ENCODE measurements at regions not wholly inside any gene's neighbourhood (a gene's known extent, or its start where the extent isn't known, plus 50 kb on each side); places are given as distances from the start of the nearest gene placed in this dataset.
A peak's percentile ranks its signal among the peaks of the same experiment; 100 is the strongest.

DNA sequence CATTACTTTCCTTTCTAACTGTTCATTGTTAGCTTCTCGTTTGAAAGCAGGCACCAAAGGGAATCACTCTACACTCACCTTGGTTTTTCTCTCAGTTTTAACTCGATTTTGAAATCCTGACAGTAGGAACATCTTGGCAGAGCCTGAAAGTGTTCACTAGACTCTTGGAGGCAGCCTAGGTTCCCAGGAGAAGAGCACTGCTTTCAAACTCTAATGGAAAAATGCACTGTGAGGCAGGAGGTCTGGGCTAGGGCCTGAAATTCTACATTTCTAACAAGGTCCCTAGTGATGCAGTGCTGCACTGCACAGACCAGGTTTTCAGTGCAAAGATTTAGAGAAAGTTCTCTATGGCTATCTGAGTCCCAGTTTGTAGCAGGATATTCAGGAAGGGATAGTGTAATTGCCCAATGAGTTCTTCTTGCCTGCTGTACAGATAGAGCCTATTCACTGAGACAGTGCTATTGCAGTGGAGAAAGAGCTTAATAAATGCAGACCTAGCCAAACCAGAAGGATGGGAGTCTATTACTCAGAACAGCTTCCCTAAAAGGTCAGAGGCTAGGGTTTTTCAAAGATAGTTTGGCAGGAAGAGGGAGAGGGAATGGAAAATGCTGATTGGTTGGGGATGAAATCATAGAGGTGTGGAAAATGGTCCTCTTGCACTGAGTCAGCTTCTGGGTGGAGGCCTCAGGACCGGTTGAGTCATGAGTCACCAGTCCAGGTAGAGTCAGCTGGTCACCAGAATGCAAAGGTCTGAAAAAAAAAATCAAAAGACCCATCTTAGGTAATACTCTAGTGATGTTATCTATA, 153.9 kb downstream of the GPBP1 start:
- Histone ChIP-seq H3K9me3 (ENCODE audit: control insufficient read depth, insufficient read depth, low read length) (peaks cover 6% of the 10 kb centered on the region), H3K27me3 (ENCODE audit: control insufficient read depth, insufficient read depth, low read length) (no peaks in the 10 kb centered on the region), H3K4me3 (ENCODE audit: low read depth, low read length) (no peak overlapping the region), H3K27ac (ENCODE audit: low read depth, low read length) (no peak overlapping the region)
- TF ChIP-seq, protein P1, sequence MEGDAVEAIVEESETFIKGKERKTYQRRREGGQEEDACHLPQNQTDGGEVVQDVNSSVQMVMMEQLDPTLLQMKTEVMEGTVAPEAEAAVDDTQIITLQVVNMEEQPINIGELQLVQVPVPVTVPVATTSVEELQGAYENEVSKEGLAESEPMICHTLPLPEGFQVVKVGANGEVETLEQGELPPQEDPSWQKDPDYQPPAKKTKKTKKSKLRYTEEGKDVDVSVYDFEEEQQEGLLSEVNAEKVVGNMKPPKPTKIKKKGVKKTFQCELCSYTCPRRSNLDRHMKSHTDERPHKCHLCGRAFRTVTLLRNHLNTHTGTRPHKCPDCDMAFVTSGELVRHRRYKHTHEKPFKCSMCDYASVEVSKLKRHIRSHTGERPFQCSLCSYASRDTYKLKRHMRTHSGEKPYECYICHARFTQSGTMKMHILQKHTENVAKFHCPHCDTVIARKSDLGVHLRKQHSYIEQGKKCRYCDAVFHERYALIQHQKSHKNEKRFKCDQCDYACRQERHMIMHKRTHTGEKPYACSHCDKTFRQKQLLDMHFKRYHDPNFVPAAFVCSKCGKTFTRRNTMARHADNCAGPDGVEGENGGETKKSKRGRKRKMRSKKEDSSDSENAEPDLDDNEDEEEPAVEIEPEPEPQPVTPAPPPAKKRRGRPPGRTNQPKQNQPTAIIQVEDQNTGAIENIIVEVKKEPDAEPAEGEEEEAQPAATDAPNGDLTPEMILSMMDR (IDR thresholded peaks at IDR 0.05; ENCODE audit: low read depth, low read length), result no peak
- DNase-seq (ENCODE audit: low read depth, low spot score), result no peak
- ChIA-PET POLR2A (no interaction called here), CTCF (interaction anchor here (0.7 kb wide), 1 partner anchor 19 kb away, joined by 3 read pairs; no protein-coding TSS in a partner anchor)

- TF ChIP-seq, protein P1 (IDR thresholded peaks at IDR 0.05; ENCODE audit: low read depth, low read length), result no peak
- DNase-seq (ENCODE audit: low read depth, low spot score), result no peak
- ChIA-PET CTCF (no interaction called here), POLR2A (no interaction called here)
- H3K27ac ChIP-seq (ENCODE audit: low read depth, low read length), result no peak overlapping the region
- peaks cover 6% of the 10 kb centered on the region for H3K9me3 ChIP-seq (ENCODE audit: control insufficient read depth, insufficient read depth, low read length)
- H3K4me3 ChIP-seq (ENCODE audit: low read depth, low read length), result no peak overlapping the region
- H3K27me3 ChIP-seq (ENCODE audit: control insufficient read depth, insufficient read depth, low read length), result no peaks in the 10 kb centered on the region
Observed at GRCh38 chr5:57325678-57326397, 152.0 kb downstream of the GPBP1 start.

- TF ChIP-seq, protein P1 (IDR thresholded peaks at IDR 0.05; ENCODE audit: low read depth, low read length), result no peak
- Histone ChIP-seq H3K9me3 (ENCODE audit: control insufficient read depth, insufficient read depth, low read length) (peaks cover 6% of the 10 kb centered on the region), H3K4me3 (ENCODE audit: low read depth, low read length) (no peak overlapping the region), H3K27me3 (ENCODE audit: control insufficient read depth, insufficient read depth, low read length) (no peaks in the 10 kb centered on the region), H3K27ac (ENCODE audit: low read depth, low read length) (peak overlapping the region; percentile 62)
- ChIA-PET POLR2A (interaction anchor here (1.1 kb wide), 1 partner anchor 1135 kb away, joined by 3 read pairs; the partner anchor contains the start of gene PLK2), CTCF (interaction anchor here (1.0 to 1.3 kb wide), 2 partner anchors 27 to 1136 kb away, joined by 3 read pairs; no protein-coding TSS in a partner anchor)
- no peak for DNase-seq (ENCODE audit: low read depth, low spot score)
Observed at GRCh38 chr5:57324861-57325260, 151.0 kb downstream of the GPBP1 start.

DNA sequence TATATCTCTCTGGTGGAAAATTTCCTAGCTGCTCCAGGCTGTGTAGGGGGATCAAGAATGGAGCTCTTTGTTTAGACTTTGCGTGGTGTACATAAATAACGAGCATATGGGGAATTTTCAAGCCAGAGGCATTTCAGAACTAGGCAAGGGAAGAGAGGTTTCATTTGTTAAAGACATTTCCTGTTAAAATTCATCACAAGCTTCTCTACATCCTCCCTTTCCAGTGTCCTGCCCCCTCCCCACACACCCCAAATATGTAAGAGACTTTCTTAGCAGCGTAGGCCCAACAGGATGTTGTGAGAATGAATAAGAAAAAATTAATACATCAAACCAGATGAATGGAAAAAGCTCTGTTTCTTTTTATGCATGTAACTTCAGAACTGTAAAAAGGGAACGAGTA, 150.3 kb downstream of the GPBP1 start:
- H3K27ac ChIP-seq (ENCODE audit: low read depth, low read length), result peak overlapping the region; percentile 71
- no peak overlapping the region for H3K4me3 ChIP-seq (ENCODE audit: low read depth, low read length)
- TF ChIP-seq, protein P1 (IDR thresholded peaks at IDR 0.05; ENCODE audit: low read depth, low read length), result no peak
- DNase-seq (ENCODE audit: low read depth, low spot score), result peak; percentile 30
- peaks cover 6% of the 10 kb centered on the region for H3K9me3 ChIP-seq (ENCODE audit: control insufficient read depth, insufficient read depth, low read length)
- ChIA-PET POLR2A (interaction anchor here (1.0 to 1.1 kb wide), 2 partner anchors 214 to 1136 kb away, joined by 3 read pairs; partner anchors contain the start of gene PLK2), CTCF (interaction anchor here (1.0 to 1.3 kb wide), 3 partner anchors 26 to 1137 kb away, joined by 3 read pairs; no protein-coding TSS in a partner anchor)
- no peaks in the 10 kb centered on the region for H3K27me3 ChIP-seq (ENCODE audit: control insufficient read depth, insufficient read depth, low read length)
